GM12892 (cell line): ENCODE measurements at regions not wholly inside any gene's neighbourhood (a gene's known extent, or its start where the extent isn't known, plus 50 kb on each side); places are given as distances from the start of the nearest gene placed in this dataset.
"Not testable (repeated sequence)": the region's sequence is repeated elsewhere in the genome, so short reads cannot be mapped to it uniquely, and the experiment has no call there.

Experiments used
- POLR2A ChIP-seq: IDR thresholded peaks from 2 replicates; pipeline ENCODE4 v1.6.1; 2011; ENCODE audit warnings: low read depth, low read length, control low read depth
- POLR2AphosphoS5 ChIP-seq: IDR thresholded peaks from 2 replicates; pipeline ENCODE4 v1.6.1; 2011; ENCODE audit warnings: low read depth, low read length, control low read depth

- TF ChIP-seq POLR2A, POLR2AphosphoS5: not testable (repeated sequence)
These were observed 116.5 kb upstream of the TDRD3 start for GRCh38 chr13:60280524-60280923.
